ENCODE measurements at regions not wholly inside any gene's neighbourhood (a gene's known extent, or its start where the extent isn't known, plus 50 kb on each side); places are given as distances from the start of the nearest gene placed in this dataset.

DNA sequence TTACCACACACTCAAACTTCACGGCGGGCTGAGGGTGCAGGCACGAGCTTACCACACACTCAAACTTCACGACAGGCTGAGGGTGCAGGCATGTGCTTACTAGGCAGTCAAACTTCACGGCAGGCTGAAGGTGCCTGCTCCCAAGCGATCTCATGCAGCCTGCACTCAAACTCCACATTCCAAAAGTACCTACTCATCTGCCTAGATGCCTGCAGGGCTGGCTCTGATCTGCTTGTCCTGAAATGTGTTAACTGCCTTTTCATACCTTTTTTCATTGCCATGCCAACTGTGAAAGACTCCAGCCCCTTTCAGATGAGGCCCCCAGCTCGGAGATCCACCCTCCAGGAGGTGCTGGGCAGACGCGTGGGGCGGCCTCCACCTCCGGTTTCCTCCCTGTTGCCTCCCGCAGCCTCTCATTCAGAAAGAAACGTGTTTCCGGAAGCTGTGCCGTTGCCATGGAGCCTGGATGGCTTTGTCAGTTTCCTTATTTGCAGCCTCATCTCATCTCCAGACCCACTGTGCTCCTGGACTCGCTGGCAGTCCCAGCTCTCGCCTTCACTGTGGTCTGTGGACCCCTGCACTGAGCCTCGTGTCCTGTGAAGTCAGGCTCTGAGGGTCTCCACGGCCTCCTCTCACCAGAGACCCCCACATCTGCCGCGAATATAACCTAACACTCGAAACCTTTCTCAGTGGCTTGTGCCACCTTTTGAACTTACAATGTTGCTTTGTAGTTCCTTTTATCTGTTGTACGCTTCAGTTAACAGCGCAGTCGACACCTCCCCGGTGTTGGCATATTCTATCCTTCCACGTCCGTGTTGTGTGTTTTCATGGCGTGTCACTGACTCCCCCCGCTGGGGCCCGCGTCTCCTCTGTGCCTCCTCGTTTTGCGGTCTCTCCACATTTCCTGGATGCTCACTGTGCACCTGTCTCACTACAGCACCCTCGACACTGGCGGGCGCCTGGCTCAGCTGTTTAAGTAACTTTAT lies 106.1 kb upstream of the ALKAL2 start:
- TF ChIP-seq POLR2AphosphoS5 (IDR thresholded peaks at IDR 0.05; ENCODE audit: low read depth, low read length): no peak
- no peak for TF ChIP-seq TAF1 (IDR thresholded peaks at IDR 0.05; ENCODE audit: borderline replicate concordance, insufficient read depth, low read length)
- TF ChIP-seq, protein P1, sequence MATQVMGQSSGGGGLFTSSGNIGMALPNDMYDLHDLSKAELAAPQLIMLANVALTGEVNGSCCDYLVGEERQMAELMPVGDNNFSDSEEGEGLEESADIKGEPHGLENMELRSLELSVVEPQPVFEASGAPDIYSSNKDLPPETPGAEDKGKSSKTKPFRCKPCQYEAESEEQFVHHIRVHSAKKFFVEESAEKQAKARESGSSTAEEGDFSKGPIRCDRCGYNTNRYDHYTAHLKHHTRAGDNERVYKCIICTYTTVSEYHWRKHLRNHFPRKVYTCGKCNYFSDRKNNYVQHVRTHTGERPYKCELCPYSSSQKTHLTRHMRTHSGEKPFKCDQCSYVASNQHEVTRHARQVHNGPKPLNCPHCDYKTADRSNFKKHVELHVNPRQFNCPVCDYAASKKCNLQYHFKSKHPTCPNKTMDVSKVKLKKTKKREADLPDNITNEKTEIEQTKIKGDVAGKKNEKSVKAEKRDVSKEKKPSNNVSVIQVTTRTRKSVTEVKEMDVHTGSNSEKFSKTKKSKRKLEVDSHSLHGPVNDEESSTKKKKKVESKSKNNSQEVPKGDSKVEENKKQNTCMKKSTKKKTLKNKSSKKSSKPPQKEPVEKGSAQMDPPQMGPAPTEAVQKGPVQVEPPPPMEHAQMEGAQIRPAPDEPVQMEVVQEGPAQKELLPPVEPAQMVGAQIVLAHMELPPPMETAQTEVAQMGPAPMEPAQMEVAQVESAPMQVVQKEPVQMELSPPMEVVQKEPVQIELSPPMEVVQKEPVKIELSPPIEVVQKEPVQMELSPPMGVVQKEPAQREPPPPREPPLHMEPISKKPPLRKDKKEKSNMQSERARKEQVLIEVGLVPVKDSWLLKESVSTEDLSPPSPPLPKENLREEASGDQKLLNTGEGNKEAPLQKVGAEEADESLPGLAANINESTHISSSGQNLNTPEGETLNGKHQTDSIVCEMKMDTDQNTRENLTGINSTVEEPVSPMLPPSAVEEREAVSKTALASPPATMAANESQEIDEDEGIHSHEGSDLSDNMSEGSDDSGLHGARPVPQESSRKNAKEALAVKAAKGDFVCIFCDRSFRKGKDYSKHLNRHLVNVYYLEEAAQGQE (IDR thresholded peaks at IDR 0.05; ENCODE audit: insufficient read depth in 1 of 2, low read depth in 2 of 2, low read length in 2 of 2): no peak; a peak in 1 of 4 replicates

All from PFSK-1 (cell line).